HG03039 (cell line): ENCODE measurements at regions not wholly inside any gene's neighbourhood (a gene's known extent, or its start where the extent isn't known, plus 50 kb on each side); places are given as distances from the start of the nearest gene placed in this dataset.

Source experiments
- ATAC-seq: cut with Tn5 transposase; IDR thresholded peaks from one replicate; pipeline ENCODE4 v1.9.1; 2021; ENCODE audit warnings: mild to moderate bottlenecking, moderate library complexity; ENCODE audit not compliant: unreplicated experiment

GRCh38 chr2:15038366-15039364, 406.1 kb downstream of the LRATD1 start:
- no peak for ATAC-seq

GRCh38 chr2:15040429-15041084, 408.0 kb downstream of the LRATD1 start:
- ATAC-seq, result no peak

- no peak for ATAC-seq
Measured at GRCh38 chr2:15041429-15041837, 408.9 kb downstream of the LRATD1 start.

- no peak for ATAC-seq
Measured at GRCh38 chr2:15042801-15043217, 410.3 kb downstream of the LRATD1 start.

GRCh38 chr2:15043336-15044058, 411.0 kb downstream of the LRATD1 start:
- no peak for ATAC-seq

GRCh38 chr2:15045054-15045453, 412.5 kb downstream of the LRATD1 start:
- ATAC-seq, result no peak

GRCh38 chr2:15047184-15047583, 414.7 kb downstream of the LRATD1 start:
- ATAC-seq, result no peak

- ATAC-seq, result no peak
Measured at GRCh38 chr2:15048000-15048399, 415.5 kb downstream of the LRATD1 start.

GRCh38 chr2:15049096-15049993, 416.8 kb downstream of the LRATD1 start:
- no peak for ATAC-seq

GRCh38 chr2:15050483-15050882, 418.0 kb downstream of the LRATD1 start:
- no peak for ATAC-seq

- no peak for ATAC-seq
Measured at GRCh38 chr2:15053542-15053941, 421.0 kb downstream of the LRATD1 start.

GRCh38 chr2:15058015-15058720, 425.7 kb downstream of the LRATD1 start:
- ATAC-seq, result peak; percentile 56

GRCh38 chr2:15058721-15059157, 426.2 kb downstream of the LRATD1 start:
- no peak for ATAC-seq

- ATAC-seq, result no peak
Measured at GRCh38 chr2:15059870-15060512, 427.5 kb downstream of the LRATD1 start.

GRCh38 chr2:15061268-15061667, 428.8 kb downstream of the LRATD1 start:
- ATAC-seq, result no peak

- no peak for ATAC-seq
Measured at GRCh38 chr2:15066138-15066537, 433.6 kb downstream of the LRATD1 start.

GRCh38 chr2:15069149-15069548, 436.6 kb downstream of the LRATD1 start:
- ATAC-seq, result no peak

GRCh38 chr2:15072836-15073235, 440.3 kb downstream of the LRATD1 start:
- ATAC-seq, result no peak

GRCh38 chr2:15073664-15074063, 441.1 kb downstream of the LRATD1 start:
- no peak for ATAC-seq
